ENCODE measurements at regions not wholly inside any gene's neighbourhood (a gene's known extent, or its start where the extent isn't known, plus 50 kb on each side); places are given as distances from the start of the nearest gene placed in this dataset.
"Not testable (repeated sequence)": the region's sequence is repeated elsewhere in the genome, so short reads cannot be mapped to it uniquely, and the experiment has no call there.

DNA sequence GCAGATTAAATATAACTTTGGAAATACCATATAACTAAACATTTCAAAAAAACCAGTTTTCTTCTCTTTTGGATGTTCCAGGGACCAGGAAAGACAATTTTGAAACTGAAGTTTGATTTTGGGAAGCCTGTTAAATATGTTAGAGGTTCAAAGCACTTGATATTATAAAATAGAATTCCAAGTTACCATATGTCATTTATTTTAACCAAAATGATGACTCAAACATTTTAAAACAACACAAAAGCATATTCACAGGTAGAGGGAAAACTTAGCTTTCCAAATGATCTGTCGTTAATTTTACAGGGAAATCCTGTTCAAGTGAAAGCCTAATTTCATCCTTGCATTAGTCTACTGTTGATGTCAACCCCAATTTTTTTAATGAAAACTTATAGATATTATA is 575.3 kb upstream of the TPTE start:
- TF ChIP-seq, protein P1, sequence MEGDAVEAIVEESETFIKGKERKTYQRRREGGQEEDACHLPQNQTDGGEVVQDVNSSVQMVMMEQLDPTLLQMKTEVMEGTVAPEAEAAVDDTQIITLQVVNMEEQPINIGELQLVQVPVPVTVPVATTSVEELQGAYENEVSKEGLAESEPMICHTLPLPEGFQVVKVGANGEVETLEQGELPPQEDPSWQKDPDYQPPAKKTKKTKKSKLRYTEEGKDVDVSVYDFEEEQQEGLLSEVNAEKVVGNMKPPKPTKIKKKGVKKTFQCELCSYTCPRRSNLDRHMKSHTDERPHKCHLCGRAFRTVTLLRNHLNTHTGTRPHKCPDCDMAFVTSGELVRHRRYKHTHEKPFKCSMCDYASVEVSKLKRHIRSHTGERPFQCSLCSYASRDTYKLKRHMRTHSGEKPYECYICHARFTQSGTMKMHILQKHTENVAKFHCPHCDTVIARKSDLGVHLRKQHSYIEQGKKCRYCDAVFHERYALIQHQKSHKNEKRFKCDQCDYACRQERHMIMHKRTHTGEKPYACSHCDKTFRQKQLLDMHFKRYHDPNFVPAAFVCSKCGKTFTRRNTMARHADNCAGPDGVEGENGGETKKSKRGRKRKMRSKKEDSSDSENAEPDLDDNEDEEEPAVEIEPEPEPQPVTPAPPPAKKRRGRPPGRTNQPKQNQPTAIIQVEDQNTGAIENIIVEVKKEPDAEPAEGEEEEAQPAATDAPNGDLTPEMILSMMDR (tag by site-specific recombination; IDR thresholded peaks at IDR 0.05): not testable (repeated sequence)
- not testable (repeated sequence) for TF ChIP-seq ZNF274 (IDR thresholded peaks at IDR 0.05; ENCODE audit: low read length); ZNF274 (tag by site-specific recombination; IDR thresholded peaks at IDR 0.05; ENCODE audit: borderline replicate concordance); ZNF132 (tag by site-specific recombination; IDR thresholded peaks at IDR 0.05; ENCODE audit: borderline replicate concordance); ZNF16 (tag by site-specific recombination; IDR thresholded peaks at IDR 0.05; ENCODE audit: low read depth); ZNF529 (tag by site-specific recombination; IDR thresholded peaks at IDR 0.05; ENCODE audit: insufficient replicate concordance)
